ENCODE measurements at regions not wholly inside any gene's neighbourhood (a gene's known extent, or its start where the extent isn't known, plus 50 kb on each side); places are given as distances from the start of the nearest gene placed in this dataset.

- TF ChIP-seq ZBTB4 (CRISPR knock-in tag; IDR thresholded peaks at IDR 0.05) (no peak), IKZF1 (conservative IDR thresholded peaks at IDR 0.05) (peak; percentile 47; the same call in 1 of the 2 replicates), SUZ12 (IDR thresholded peaks at IDR 0.05; ENCODE audit: unreplicated experiment) (no peak), NR2C1 (IDR thresholded peaks at IDR 0.05) (no peak), ESRRA (IDR thresholded peaks at IDR 0.05; ENCODE audit: low read length) (no peak), CHD2 (IDR thresholded peaks at IDR 0.05; ENCODE audit: borderline replicate concordance, low read depth, low read length) (no peak), YBX1 (IDR thresholded peaks at IDR 0.05) (no peak), MTA2 (IDR thresholded peaks at IDR 0.05; ENCODE audit: low read depth) (peak; percentile 56), IKZF2 (IDR thresholded peaks at IDR 0.05) (peak; percentile 28 to 52; a peak in 2 of 4 replicates), USF1 (IDR thresholded peaks at IDR 0.05; ENCODE audit: borderline replicate concordance, extremely low read length, insufficient read depth, low read depth, low read length) (no peak), ZNF24 (IDR thresholded peaks at IDR 0.05) (no peak), RAD21 (IDR thresholded peaks at IDR 0.05; ENCODE audit: insufficient read depth, low read depth, low read length) (no peak), CEBPB (IDR thresholded peaks at IDR 0.05; ENCODE audit: borderline replicate concordance in 1 of 2, low read depth in 2 of 2, low read length in 2 of 2) (no peak), RAD51 (IDR thresholded peaks at IDR 0.05) (no peak), SREBF2 (IDR thresholded peaks at IDR 0.05; ENCODE audit: low read length) (no peak), POLR2AphosphoS5 (IDR thresholded peaks at IDR 0.05; ENCODE audit: low read length) (no peak), BACH1 (IDR thresholded peaks at IDR 0.05; ENCODE audit: borderline replicate concordance) (no peak), MTA3 (IDR thresholded peaks at IDR 0.05; ENCODE audit: borderline replicate concordance, low read length) (no peak), ZZZ3 (IDR thresholded peaks at IDR 0.05; ENCODE audit: control insufficient read depth, insufficient read length, low read depth) (no peak), E4F1 (IDR thresholded peaks at IDR 0.05; ENCODE audit: borderline replicate concordance, partially characterized antibody) (no peak), MYB (IDR thresholded peaks at IDR 0.05; ENCODE audit: borderline replicate concordance, low read depth, low read length) (no peak), SKIL (IDR thresholded peaks at IDR 0.05; ENCODE audit: low read depth, poor library complexity, severe bottlenecking) (no peak), JUNB (IDR thresholded peaks at IDR 0.05) (no peak)
These were observed 89.2 kb upstream of the GLS start (continued) for GRCh38 chr2:190791347-190791975.
